GM08714 (cell line): ENCODE measurements at regions not wholly inside any gene's neighbourhood (a gene's known extent, or its start where the extent isn't known, plus 50 kb on each side); places are given as distances from the start of the nearest gene placed in this dataset.
"Not testable (repeated sequence)": the region's sequence is repeated elsewhere in the genome, so short reads cannot be mapped to it uniquely, and the experiment has no call there.

Source experiments
- H3K4me3 ChIP-seq: fragments of 200-500 bp; sonication (Bioruptor generic); 2 replicates; pipeline ENCODE4 v1.5.1; 2014; ENCODE audit warnings: mild to moderate bottlenecking, low read length, inconsistent platforms
- ZNF274 ChIP-seq: IDR thresholded peaks from 2 replicates; pipeline ENCODE4 v1.6.1; 2012; ENCODE audit warnings: mild to moderate bottlenecking, low read depth, low read length

GRCh38 chr2:64880193-64880951, 108.8 kb upstream of the SLC1A4 start:
- H3K4me3 ChIP-seq = no peak overlapping the region
- TF ChIP-seq ZNF274 = no peak

- no peak for TF ChIP-seq ZNF274
- no peak overlapping the region for H3K4me3 ChIP-seq
These were observed 108.1 kb upstream of the SLC1A4 start for GRCh38 chr2:64881037-64881492.

GRCh38 chr2:64887565-64887964, 101.6 kb upstream of the SLC1A4 start:
- no peak overlapping the region for H3K4me3 ChIP-seq
- TF ChIP-seq ZNF274 = no peak

- TF ChIP-seq ZNF274 = no peak
These were observed 100.4 kb upstream of the SLC1A4 start for GRCh38 chr2:64888591-64889309.

GRCh38 chr2:64889803-64890202, 99.4 kb upstream of the SLC1A4 start:
- no peak overlapping the region for H3K4me3 ChIP-seq
- no peak for TF ChIP-seq ZNF274

More at GRCh38 chr2:64888591-64889309, 100.4 kb upstream of the SLC1A4 start:
- no peak overlapping the region for H3K4me3 ChIP-seq

GRCh38 chr2:64896572-64896971, 92.6 kb upstream of the SLC1A4 start:
- not testable (repeated sequence) for H3K4me3 ChIP-seq

GRCh38 chr2:64899081-64899865, 89.9 kb upstream of the SLC1A4 start:
- no peak for TF ChIP-seq ZNF274
- no peak overlapping the region for H3K4me3 ChIP-seq

GRCh38 chr2:64899876-64900275, 89.3 kb upstream of the SLC1A4 start:
- H3K4me3 ChIP-seq = not testable (repeated sequence)

- no peak for TF ChIP-seq ZNF274
- H3K4me3 ChIP-seq = no peak overlapping the region; the same call in 1 of the 2 replicates
These were observed 84.5 kb upstream of the SLC1A4 start for GRCh38 chr2:64904413-64905329.

GRCh38 chr2:64905338-64906024, 83.7 kb upstream of the SLC1A4 start:
- TF ChIP-seq ZNF274 = no peak
- no peak overlapping the region for H3K4me3 ChIP-seq

GRCh38 chr2:64906853-64907536, 82.2 kb upstream of the SLC1A4 start:
- no peak for TF ChIP-seq ZNF274
- no peak overlapping the region for H3K4me3 ChIP-seq

- no peak overlapping the region for H3K4me3 ChIP-seq
- TF ChIP-seq ZNF274 = no peak
These were observed 80.8 kb upstream of the SLC1A4 start for GRCh38 chr2:64908406-64908805.

GRCh38 chr2:64910523-64910922, 78.7 kb upstream of the SLC1A4 start:
- H3K4me3 ChIP-seq = no peak overlapping the region
- TF ChIP-seq ZNF274 = no peak
